Cardiac muscle cell (in vitro differentiated cells and primary cell): ENCODE measurements at regions not wholly inside any gene's neighbourhood (a gene's known extent, or its start where the extent isn't known, plus 50 kb on each side); places are given as distances from the start of the nearest gene placed in this dataset.

ENCODE experiments used
- DNase-seq, 2 donors: peaks; one replicate each; pipeline versions ENCODE4 v3.0.0 to v3.0.0-alpha.2; 2010 to 2017; ENCODE audit warnings: low read depth in 1 of 2, low spot score in 1 of 2
- H3K27ac ChIP-seq: fragments of 200-600 bp; sonication (generic); 2 replicates; pipeline ENCODE4 v1.5.1; 2016
- H3K27me3 ChIP-seq: fragments of 200-600 bp; sonication (generic); 2 replicates; pipeline ENCODE4 v1.6.0; 2016; ENCODE audit warnings: control low read depth
- H3K36me3 ChIP-seq: fragments of 200-600 bp; sonication (generic); 2 replicates; pipeline ENCODE4 v1.5.1; 2016; ENCODE audit warnings: control low read depth
- H3K4me1 ChIP-seq: fragments of 200-600 bp; sonication (generic); 2 replicates; pipeline ENCODE4 v1.8.1; 2017; ENCODE audit warnings: low read depth, mild to moderate bottlenecking, mixed run types
- H3K4me3 ChIP-seq: fragments of 200-600 bp; sonication (generic); 2 replicates; pipeline ENCODE4 v1.5.1; 2016; ENCODE audit warnings: mild to moderate bottlenecking
- H3K9me3 ChIP-seq: fragments of 200-600 bp; sonication (generic); 2 replicates; pipeline ENCODE4 v1.5.1; 2017; ENCODE audit warnings: low read depth, mild to moderate bottlenecking, control low read depth
- TF ChIP-seq, protein P1 (sequence below): IDR thresholded peaks from 2 replicates; pipeline ENCODE4 v1.5.1; 2012; ENCODE audit warnings: low read depth, mild to moderate bottlenecking, low read length

DNA sequence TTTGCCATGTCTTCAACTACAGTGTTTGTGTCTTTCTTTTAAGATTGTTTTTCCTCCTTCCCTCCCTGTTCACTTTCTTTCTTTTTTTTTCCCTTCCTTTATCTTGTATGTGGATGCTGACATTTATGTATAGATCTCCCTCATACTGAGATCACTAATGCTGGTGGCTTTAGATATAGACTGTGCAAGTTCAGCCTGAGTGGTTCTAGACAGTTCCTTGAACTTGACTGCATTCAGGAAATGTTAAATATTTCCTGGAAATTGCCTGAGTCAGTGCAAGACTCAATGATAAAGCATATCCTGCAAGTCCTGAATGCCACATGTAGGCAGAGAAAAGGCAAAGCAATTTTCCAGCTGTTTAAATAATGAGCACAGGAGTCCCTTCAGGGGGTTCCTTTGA lies 182.5 kb upstream of the NR3C1 start:
- TF ChIP-seq, protein P1, sequence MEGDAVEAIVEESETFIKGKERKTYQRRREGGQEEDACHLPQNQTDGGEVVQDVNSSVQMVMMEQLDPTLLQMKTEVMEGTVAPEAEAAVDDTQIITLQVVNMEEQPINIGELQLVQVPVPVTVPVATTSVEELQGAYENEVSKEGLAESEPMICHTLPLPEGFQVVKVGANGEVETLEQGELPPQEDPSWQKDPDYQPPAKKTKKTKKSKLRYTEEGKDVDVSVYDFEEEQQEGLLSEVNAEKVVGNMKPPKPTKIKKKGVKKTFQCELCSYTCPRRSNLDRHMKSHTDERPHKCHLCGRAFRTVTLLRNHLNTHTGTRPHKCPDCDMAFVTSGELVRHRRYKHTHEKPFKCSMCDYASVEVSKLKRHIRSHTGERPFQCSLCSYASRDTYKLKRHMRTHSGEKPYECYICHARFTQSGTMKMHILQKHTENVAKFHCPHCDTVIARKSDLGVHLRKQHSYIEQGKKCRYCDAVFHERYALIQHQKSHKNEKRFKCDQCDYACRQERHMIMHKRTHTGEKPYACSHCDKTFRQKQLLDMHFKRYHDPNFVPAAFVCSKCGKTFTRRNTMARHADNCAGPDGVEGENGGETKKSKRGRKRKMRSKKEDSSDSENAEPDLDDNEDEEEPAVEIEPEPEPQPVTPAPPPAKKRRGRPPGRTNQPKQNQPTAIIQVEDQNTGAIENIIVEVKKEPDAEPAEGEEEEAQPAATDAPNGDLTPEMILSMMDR: no peak
- DNase-seq: peak in 1 of 2 donors; percentile 34
- Histone ChIP-seq H3K36me3 (no peaks in the 10 kb centered on the region), H3K9me3 (no peaks in the 10 kb centered on the region), H3K4me3 (no peak overlapping the region), H3K27ac (no peak overlapping the region), H3K27me3 (no peaks in the 10 kb centered on the region), H3K4me1 (no peaks in the 10 kb centered on the region)

DNA sequence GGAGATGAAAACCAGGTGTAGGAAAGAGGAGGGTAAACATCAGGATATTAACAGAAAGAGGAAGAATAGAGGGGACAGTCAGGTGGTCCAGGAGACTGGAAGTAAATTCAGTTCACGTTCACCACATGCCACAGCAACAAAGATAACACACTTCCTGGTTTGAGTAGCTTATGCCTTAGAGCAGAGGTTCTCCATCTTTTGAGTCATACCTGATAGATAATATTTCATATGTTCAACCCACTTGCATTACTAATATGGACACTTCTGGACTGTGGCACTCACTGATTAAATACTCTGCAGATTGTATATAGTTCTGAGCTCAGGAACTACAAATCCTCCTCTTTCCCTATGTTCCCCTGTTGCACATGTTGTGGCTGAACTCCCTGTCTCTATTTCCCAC lies 179.9 kb upstream of the NR3C1 start:
- no peaks in the 10 kb centered on the region for H3K27me3 ChIP-seq
- H3K9me3 ChIP-seq: no peaks in the 10 kb centered on the region
- no peak overlapping the region for H3K4me3 ChIP-seq
- DNase-seq: no peak
- H3K27ac ChIP-seq: no peak overlapping the region
- TF ChIP-seq, protein P1: no peak
- H3K4me1 ChIP-seq: no peaks in the 10 kb centered on the region
- H3K36me3 ChIP-seq: no peaks in the 10 kb centered on the region

DNA sequence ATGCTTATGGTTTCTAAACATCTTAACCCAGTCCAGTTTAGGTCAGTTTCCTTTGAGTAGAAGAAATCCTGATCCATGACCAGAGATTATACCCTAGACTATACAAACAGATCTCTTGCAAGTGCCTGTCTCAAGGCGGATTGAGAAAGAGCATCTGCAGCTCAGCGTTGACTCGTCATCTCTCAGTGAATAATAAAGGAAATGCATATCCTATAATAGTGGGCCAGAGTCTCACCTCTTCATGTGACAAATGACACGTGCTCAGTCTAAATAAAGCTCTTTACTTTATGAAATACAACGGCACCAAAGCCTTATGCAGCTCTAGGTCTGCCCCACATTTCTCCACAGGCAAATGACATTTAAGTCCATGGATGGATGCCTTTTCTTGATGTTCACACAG lies 179.4 kb upstream of the NR3C1 start:
- DNase-seq: peak in 1 of 2 donors; percentile 47
- H3K27me3 ChIP-seq: no peaks in the 10 kb centered on the region
- H3K27ac ChIP-seq: no peak overlapping the region
- TF ChIP-seq, protein P1: no peak
- H3K36me3 ChIP-seq: no peaks in the 10 kb centered on the region
- H3K9me3 ChIP-seq: no peaks in the 10 kb centered on the region
- H3K4me3 ChIP-seq: no peak overlapping the region
- no peaks in the 10 kb centered on the region for H3K4me1 ChIP-seq

DNA sequence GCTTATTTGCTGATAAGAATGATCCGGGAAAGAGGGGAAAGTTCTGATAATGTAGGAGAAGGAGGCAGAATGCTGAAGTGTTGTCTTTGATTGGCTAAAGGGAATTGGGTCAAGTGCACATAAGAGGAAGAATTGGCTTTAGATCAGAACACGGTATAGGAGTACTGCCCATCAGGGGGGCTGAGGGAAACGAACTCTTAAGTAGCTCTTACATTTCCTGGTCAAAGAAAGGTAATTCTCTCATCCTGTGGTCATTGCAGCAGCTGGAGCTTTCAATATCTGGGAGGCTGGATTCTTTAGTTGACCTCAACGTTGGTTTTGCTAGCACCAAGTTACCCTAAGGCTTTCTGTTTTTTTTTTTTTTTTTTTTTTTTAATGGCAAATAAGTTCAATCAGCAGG lies 178.7 kb upstream of the NR3C1 start:
- H3K4me1 ChIP-seq: no peaks in the 10 kb centered on the region
- TF ChIP-seq, protein P1: no peak
- no peak overlapping the region for H3K27ac ChIP-seq
- no peaks in the 10 kb centered on the region for H3K9me3 ChIP-seq
- DNase-seq: no peak
- H3K4me3 ChIP-seq: no peak overlapping the region
- H3K36me3 ChIP-seq: no peaks in the 10 kb centered on the region
- H3K27me3 ChIP-seq: no peaks in the 10 kb centered on the region

DNA sequence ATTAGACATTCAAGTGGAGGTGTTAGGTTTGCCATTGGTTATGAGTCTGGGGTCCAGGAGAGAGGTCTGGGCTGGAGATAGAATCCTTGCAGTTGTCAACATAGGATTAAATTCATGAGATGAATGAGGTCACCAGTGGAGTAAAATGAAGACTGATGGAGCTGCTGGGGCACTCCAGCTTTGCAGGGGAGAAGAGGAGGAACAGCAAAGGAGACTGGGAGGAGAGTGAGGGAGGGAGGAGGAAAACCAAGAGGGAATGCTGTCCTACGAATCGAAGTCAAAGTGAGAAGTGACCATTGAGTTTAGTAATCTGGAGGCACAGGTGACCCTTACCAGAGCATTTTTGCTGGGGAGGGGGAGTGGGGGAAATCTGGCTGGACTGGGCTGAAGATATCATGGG lies 178.2 kb upstream of the NR3C1 start:
- Histone ChIP-seq H3K4me1 (no peaks in the 10 kb centered on the region), H3K9me3 (no peaks in the 10 kb centered on the region), H3K36me3 (no peaks in the 10 kb centered on the region), H3K4me3 (no peak overlapping the region), H3K27me3 (no peaks in the 10 kb centered on the region), H3K27ac (no peak overlapping the region)
- TF ChIP-seq, protein P1: no peak
- DNase-seq: no peak

DNA sequence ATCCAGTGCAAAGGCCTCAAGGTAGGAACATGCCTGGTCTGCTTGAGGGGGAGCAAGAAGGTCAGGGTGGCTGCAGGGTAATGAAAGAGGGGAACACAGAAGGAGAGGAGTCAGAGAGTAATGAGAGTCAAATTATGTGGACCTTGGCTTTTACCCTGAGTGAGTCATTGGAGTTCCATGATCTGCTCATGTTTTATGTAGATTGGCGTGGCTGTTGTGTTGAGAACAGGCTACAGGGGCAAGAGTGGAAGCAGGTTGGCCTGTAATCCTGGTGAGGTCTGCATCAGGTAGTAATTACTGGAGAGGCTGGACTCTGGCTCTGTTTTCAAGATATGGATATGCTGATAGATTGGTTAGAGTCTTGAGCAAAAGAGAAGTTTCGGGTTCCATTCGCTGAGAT lies 177.7 kb upstream of the NR3C1 start:
- Histone ChIP-seq H3K9me3 (no peaks in the 10 kb centered on the region), H3K27ac (no peak overlapping the region), H3K4me1 (no peaks in the 10 kb centered on the region), H3K36me3 (no peaks in the 10 kb centered on the region), H3K27me3 (no peaks in the 10 kb centered on the region), H3K4me3 (no peak overlapping the region)
- DNase-seq: no peak
- TF ChIP-seq, protein P1: no peak
